CD14-positive monocyte (primary cell): ENCODE measurements at regions not wholly inside any gene's neighbourhood (a gene's known extent, or its start where the extent isn't known, plus 50 kb on each side); places are given as distances from the start of the nearest gene placed in this dataset.

ENCODE experiments used
- DNase-seq, 3 donors: peaks; one replicate each; pipeline ENCODE4 v3.0.0-alpha.2; 2011 to 2022
- H2AFZ ChIP-seq: 2 replicates; pipeline ENCODE4 v1.6.0; 2012; ENCODE audit warnings: mild to moderate bottlenecking, low read depth, low read length, inconsistent platforms; ENCODE audit not compliant: insufficient read depth, poor library complexity, severe bottlenecking
- H3K27ac ChIP-seq, 2 donors: 1 replicate in 1 of 2; 2 replicates in 1 of 2; pipeline ENCODE4 v1.5.1; 2012 to 2013; ENCODE audit warnings: low read length in 2 of 2, control low read depth in 1 of 2, inconsistent platforms in 1 of 2, low read depth in 1 of 2, mild to moderate bottlenecking in 1 of 2
- H3K27me3 ChIP-seq, 2 donors: one replicate each; pipeline versions ENCODE4 v1.6.0 to v1.6.1; 2011 to 2013; ENCODE audit warnings: low read length in 2 of 2; ENCODE audit not compliant: control insufficient read depth in 2 of 2, insufficient read depth in 2 of 2
- H3K36me3 ChIP-seq, 2 donors: replicated peaks in 1 of 2; 1 replicate in 1 of 2; 2 replicates in 1 of 2; pipeline versions ENCODE4 v1.5.1 to v1.6.1; 2012 to 2013; ENCODE audit warnings: low read length in 2 of 2, control low read depth in 1 of 2, inconsistent platforms in 1 of 2, mild to moderate bottlenecking in 1 of 2; ENCODE audit not compliant: insufficient read depth in 2 of 2, control insufficient read depth in 1 of 2
- H3K4me1 ChIP-seq, 2 donors: 1 replicate in 1 of 2; 2 replicates in 1 of 2; pipeline versions ENCODE4 v1.5.1 to v1.6.1; 2012 to 2013; ENCODE audit warnings: low read length in 2 of 2, control low read depth in 1 of 2, inconsistent platforms in 1 of 2, mild to moderate bottlenecking in 1 of 2, moderate library complexity in 1 of 2; ENCODE audit not compliant: insufficient read depth in 2 of 2, control insufficient read depth in 1 of 2
- H3K4me2 ChIP-seq: replicated peaks from 2 replicates; pipeline ENCODE3; 2012; ENCODE audit warnings: low read length, moderate library complexity, mild to moderate bottlenecking; ENCODE audit not compliant: poor library complexity, severe bottlenecking; ENCODE audit errors: extremely low read depth
- H3K4me3 ChIP-seq, 3 experiments: fragments of 200-600 bp in 1 of 3; sonication (generic) in 1 of 3; replicated peaks in 1 of 3; 1 replicate in 2 of 3; 2 replicates in 1 of 3; pipeline ENCODE4 v1.5.1; 2011 to 2013; ENCODE audit warnings: low read length in 3 of 3, mild to moderate bottlenecking in 3 of 3, control low read depth in 2 of 3, low read depth in 2 of 3, inconsistent platforms in 1 of 3, moderate library complexity in 1 of 3
- H3K79me2 ChIP-seq: 2 replicates; pipeline ENCODE4 v1.6.0; 2012; ENCODE audit warnings: mild to moderate bottlenecking, control low read depth, inconsistent platforms, low read length, moderate library complexity; ENCODE audit not compliant: insufficient read depth
- H3K9ac ChIP-seq: 2 replicates; pipeline ENCODE4 v1.6.0; 2017; ENCODE audit warnings: low read length, mild to moderate bottlenecking; ENCODE audit not compliant: insufficient read depth, poor library complexity, severe bottlenecking
- H3K9me3 ChIP-seq, 2 donors: replicated peaks in 1 of 2; 1 replicate in 1 of 2; 2 replicates in 1 of 2; pipeline versions ENCODE4 v1.5.1 to v1.6.1; 2012 to 2013; ENCODE audit warnings: low read length in 2 of 2, control low read depth in 1 of 2; ENCODE audit not compliant: control insufficient read depth in 1 of 2, insufficient read depth in 1 of 2
- H4K20me1 ChIP-seq: 2 replicates; pipeline ENCODE4 v1.6.0; 2012; ENCODE audit warnings: mild to moderate bottlenecking, low read length, control low read depth, moderate library complexity; ENCODE audit not compliant: insufficient read depth
- H3K27ac Mint-ChIP-seq, 7 donors: one replicate each; pipeline ENCODE4 v1.8.0; 2020; ENCODE audit warnings: mild to moderate bottlenecking in 7 of 7, mixed read lengths in 7 of 7, moderate library complexity in 6 of 7, inconsistent platforms in 2 of 7
- H3K27me3 Mint-ChIP-seq, 3 donors: one replicate each; pipeline ENCODE4 v1.8.0; 2021 to 2022; ENCODE audit warnings: low read depth in 3 of 3, mild to moderate bottlenecking in 3 of 3, mixed read lengths in 3 of 3, moderate library complexity in 3 of 3, inconsistent platforms in 1 of 3
- H3K36me3 Mint-ChIP-seq, 2 donors: one replicate each; pipeline ENCODE4 v1.8.0; 2020; ENCODE audit warnings: mixed read lengths in 2 of 2, inconsistent platforms in 1 of 2, mild to moderate bottlenecking in 1 of 2
- H3K4me1 Mint-ChIP-seq: one replicate; pipeline ENCODE4 v1.8.0; 2020; ENCODE audit warnings: mild to moderate bottlenecking, mixed read lengths
- H3K4me3 Mint-ChIP-seq, 2 donors: one replicate each; pipeline ENCODE4 v1.8.0; 2020; ENCODE audit warnings: mild to moderate bottlenecking in 2 of 2, mixed read lengths in 2 of 2, moderate library complexity in 1 of 2
- H3K9me3 Mint-ChIP-seq, 7 donors: one replicate each; pipeline ENCODE4 v1.8.0; 2020 to 2022; ENCODE audit warnings: mixed read lengths in 7 of 7, mild to moderate bottlenecking in 6 of 7, moderate library complexity in 6 of 7, inconsistent platforms in 2 of 7
- CTCF ChIP-seq: fragments of 200-600 bp; IDR thresholded peaks from one replicate; pipeline ENCODE4 v1.8.0; 2022; ENCODE audit warnings: antibody characterized with exemption, mild to moderate bottlenecking
- WGBS: methylation state at CpG from one replicate; pipeline ENCODE4 v1.1.5; 2013; ENCODE audit warnings: missing lambda C conversion rate; ENCODE audit not compliant: insufficient coverage; 5-methylcytosine and 5-hydroxymethylcytosine counted together
- intact Hi-C, 2 donors: fragments of 100-400 bp; cut with micrococcal nuclease; formaldehyde crosslinking; loops; one replicate each; pipeline versions ENCODE4 v1.15.0 to v1.15.1; 2023

- H3K4me3 Mint-ChIP-seq = no peak overlapping the region
- no peaks in the 10 kb centered on the region for H3K4me1 ChIP-seq
- WGBS = no CpG with 5 or more reads among the region's 4 CpGs
- H3K27ac ChIP-seq = no peak overlapping the region
- no peaks in the 10 kb centered on the region for H4K20me1 ChIP-seq
- DNase-seq = no peak
- no peaks in the 10 kb centered on the region for H3K79me2 ChIP-seq
- H3K4me2 ChIP-seq = no peak overlapping the region
- no peak overlapping the region for H3K9ac ChIP-seq
- no peak overlapping the region for H3K4me3 ChIP-seq
- no peak overlapping the region for H3K27ac Mint-ChIP-seq
- no peaks in the 10 kb centered on the region for H3K36me3 Mint-ChIP-seq
- peaks cover 0 to 2% (median 0%) of the 10 kb centered on the region in 3 donors for H3K27me3 Mint-ChIP-seq
- TF ChIP-seq CTCF = no peak
- no peaks in the 10 kb centered on the region for H3K9me3 ChIP-seq
- H3K27me3 ChIP-seq = no peaks in the 10 kb centered on the region
- no peak overlapping the region for H2AFZ ChIP-seq
- no peaks in the 10 kb centered on the region for H3K36me3 ChIP-seq
- no peaks in the 10 kb centered on the region for H3K4me1 Mint-ChIP-seq
- H3K9me3 Mint-ChIP-seq = peaks cover 0 to 2% (median 0%) of the 10 kb centered on the region in 7 donors
- intact Hi-C loops = no loop called here
These were observed 2293.3 kb upstream of the C9orf72 start for GRCh38 chr9:29866556-29866955.

GRCh38 chr9:29873579-29873978, 2300.3 kb upstream of the C9orf72 start:
- no peak for DNase-seq
- TF ChIP-seq CTCF = no peak
- no peak overlapping the region for H3K4me2 ChIP-seq
- no peaks in the 10 kb centered on the region for H4K20me1 ChIP-seq
- H3K27me3 ChIP-seq = no peaks in the 10 kb centered on the region
- intact Hi-C loops = no loop called here
- H3K4me1 ChIP-seq = no peaks in the 10 kb centered on the region
- Mint-ChIP-seq H3K4me3 (no peak overlapping the region), H3K27me3 (no peaks in the 10 kb centered on the region), H3K27ac (no peak overlapping the region), H3K9me3 (peaks cover 0 to 6% (median 2%) of the 10 kb centered on the region in 7 donors), H3K36me3 (no peaks in the 10 kb centered on the region), H3K4me1 (no peaks in the 10 kb centered on the region)
- no peak overlapping the region for H3K27ac ChIP-seq
- H3K79me2 ChIP-seq = no peaks in the 10 kb centered on the region
- no peak overlapping the region for H2AFZ ChIP-seq
- H3K36me3 ChIP-seq = no peaks in the 10 kb centered on the region
- H3K4me3 ChIP-seq = no peak overlapping the region
- H3K9ac ChIP-seq = no peak overlapping the region
- H3K9me3 ChIP-seq = no peaks in the 10 kb centered on the region
